MM.1S (cell line): ENCODE measurements at regions not wholly inside any gene's neighbourhood (a gene's known extent, or its start where the extent isn't known, plus 50 kb on each side); places are given as distances from the start of the nearest gene placed in this dataset.

Experiments
- DNase-seq: peaks from one replicate; pipeline ENCODE4 v3.0.0-alpha.2; 2015
- H2AFZ ChIP-seq: fragments of 300-600 bp; sonication (generic); 2 replicates; pipeline ENCODE4 v1.6.0; 2016; ENCODE audit warnings: antibody characterized with exemption, low read length
- H3F3A ChIP-seq: fragments of 300-600 bp; sonication (generic); 2 replicates; pipeline ENCODE4 v1.6.1; 2016; ENCODE audit warnings: mild to moderate bottlenecking, antibody characterized with exemption, low read length, moderate library complexity, mixed read lengths; ENCODE audit not compliant: insufficient read depth
- H3K27ac ChIP-seq: fragments of 300-600 bp; sonication (generic); 2 replicates; pipeline ENCODE4 v1.5.1; 2016; ENCODE audit warnings: mild to moderate bottlenecking, low read length
- H3K27me3 ChIP-seq: fragments of 300-600 bp; sonication (generic); replicated peaks from 2 replicates; pipeline ENCODE4 v1.6.0; 2016; ENCODE audit warnings: low read length; ENCODE audit not compliant: insufficient read depth
- H3K36me3 ChIP-seq: fragments of 300-600 bp; sonication (generic); replicated peaks from 2 replicates; pipeline ENCODE4 v1.6.1; 2016; ENCODE audit warnings: mild to moderate bottlenecking, low read length, mixed read lengths; ENCODE audit not compliant: insufficient read depth
- H3K4me1 ChIP-seq: fragments of 300-600 bp; sonication (generic); 2 replicates; pipeline ENCODE4 v1.6.1; 2016; ENCODE audit warnings: low read length, mixed read lengths
- H3K4me2 ChIP-seq: fragments of 300-600 bp; sonication (generic); 2 replicates; pipeline ENCODE4 v1.6.0; 2016; ENCODE audit warnings: low read depth, low read length
- H3K4me3 ChIP-seq: fragments of 300-600 bp; sonication (generic); 2 replicates; pipeline ENCODE4 v1.5.1; 2016; ENCODE audit warnings: low read length, mixed read lengths
- H3K79me2 ChIP-seq: fragments of 300-600 bp; sonication (generic); 2 replicates; pipeline ENCODE4 v1.6.1; 2016; ENCODE audit warnings: mixed run types, low read length, mixed read lengths
- H3K9ac ChIP-seq: fragments of 300-600 bp; sonication (generic); 2 replicates; pipeline ENCODE4 v1.6.1; 2016; ENCODE audit warnings: low read length, mixed read lengths
- H3K9me2 ChIP-seq: fragments of 300-600 bp; sonication (generic); replicated peaks from 2 replicates; pipeline ENCODE4 v1.6.1; 2016; ENCODE audit warnings: mild to moderate bottlenecking, low read length, mixed read lengths; ENCODE audit not compliant: insufficient read depth
- H3K9me3 ChIP-seq: fragments of 300-600 bp; sonication (generic); replicated peaks from 2 replicates; pipeline ENCODE4 v1.6.1; 2016; ENCODE audit warnings: mild to moderate bottlenecking, low read length, mixed read lengths; ENCODE audit not compliant: insufficient read depth
- H4K20me1 ChIP-seq: fragments of 300-600 bp; sonication (generic); 2 replicates; pipeline ENCODE4 v1.6.1; 2016; ENCODE audit warnings: mild to moderate bottlenecking, low read length, moderate library complexity, mixed read lengths; ENCODE audit not compliant: insufficient read depth
- EZH2 ChIP-seq: fragments of 300-600 bp; sonication (generic); optimal IDR thresholded peaks from 2 replicates; pipeline ENCODE3; 2017; ENCODE audit warnings: low read depth, mild to moderate bottlenecking, antibody characterized with exemption, low read length, mixed read lengths
- EZH2phosphoT487 ChIP-seq: fragments of 300-600 bp; sonication (generic); IDR thresholded peaks from 2 replicates; pipeline ENCODE4 v1.6.1; 2018; ENCODE audit warnings: antibody characterized with exemption, low read length
- TF ChIP-seq, protein P1 (sequence below): fragments of 300-600 bp; sonication (generic); IDR thresholded peaks from 2 replicates; pipeline ENCODE4 v1.5.1; 2016; ENCODE audit warnings: antibody characterized with exemption, low read length, mixed read lengths

DNA sequence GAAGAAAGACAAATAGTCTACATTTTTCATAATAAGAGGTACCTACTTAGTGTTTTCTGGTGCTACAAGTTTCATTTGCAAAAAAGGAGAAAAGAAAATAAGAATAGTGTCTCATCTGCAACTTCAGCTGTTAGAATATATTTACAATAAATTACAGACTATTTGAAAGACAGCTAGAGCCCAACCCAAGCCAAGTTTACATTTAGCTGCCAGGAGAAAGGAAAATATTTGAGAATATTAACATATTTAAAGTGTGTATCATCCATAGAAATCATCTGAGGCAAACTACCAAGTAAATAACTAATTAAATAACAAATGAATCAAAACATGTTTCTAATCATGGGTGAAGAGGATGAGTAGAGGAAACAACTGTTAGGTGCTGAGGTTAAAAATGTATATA, 209.2 kb upstream of the ZSWIM2 start:
- H3K9me2 ChIP-seq, result no peaks in the 10 kb centered on the region
- H3K36me3 ChIP-seq, result no peaks in the 10 kb centered on the region
- TF ChIP-seq EZH2 (no peak), EZH2phosphoT487 (no peak)
- TF ChIP-seq, protein P1, sequence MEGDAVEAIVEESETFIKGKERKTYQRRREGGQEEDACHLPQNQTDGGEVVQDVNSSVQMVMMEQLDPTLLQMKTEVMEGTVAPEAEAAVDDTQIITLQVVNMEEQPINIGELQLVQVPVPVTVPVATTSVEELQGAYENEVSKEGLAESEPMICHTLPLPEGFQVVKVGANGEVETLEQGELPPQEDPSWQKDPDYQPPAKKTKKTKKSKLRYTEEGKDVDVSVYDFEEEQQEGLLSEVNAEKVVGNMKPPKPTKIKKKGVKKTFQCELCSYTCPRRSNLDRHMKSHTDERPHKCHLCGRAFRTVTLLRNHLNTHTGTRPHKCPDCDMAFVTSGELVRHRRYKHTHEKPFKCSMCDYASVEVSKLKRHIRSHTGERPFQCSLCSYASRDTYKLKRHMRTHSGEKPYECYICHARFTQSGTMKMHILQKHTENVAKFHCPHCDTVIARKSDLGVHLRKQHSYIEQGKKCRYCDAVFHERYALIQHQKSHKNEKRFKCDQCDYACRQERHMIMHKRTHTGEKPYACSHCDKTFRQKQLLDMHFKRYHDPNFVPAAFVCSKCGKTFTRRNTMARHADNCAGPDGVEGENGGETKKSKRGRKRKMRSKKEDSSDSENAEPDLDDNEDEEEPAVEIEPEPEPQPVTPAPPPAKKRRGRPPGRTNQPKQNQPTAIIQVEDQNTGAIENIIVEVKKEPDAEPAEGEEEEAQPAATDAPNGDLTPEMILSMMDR, result no peak
- H3K4me2 ChIP-seq, result no peak overlapping the region
- DNase-seq, result no peak
- no peak overlapping the region for H3K27ac ChIP-seq
- H3K4me3 ChIP-seq, result no peak overlapping the region
- H3K9me3 ChIP-seq, result no peaks in the 10 kb centered on the region; the same call in 1 of the 2 replicates
- H3K79me2 ChIP-seq, result peaks cover 6% of the 10 kb centered on the region; the same call in 1 of the 2 replicates
- H3K4me1 ChIP-seq, result peaks cover 19% of the 10 kb centered on the region
- H3K9ac ChIP-seq, result no peak overlapping the region
- H2AFZ ChIP-seq, result no peak overlapping the region
- H3K27me3 ChIP-seq, result no peaks in the 10 kb centered on the region
- H3F3A ChIP-seq, result peaks cover 2% of the 10 kb centered on the region
- H4K20me1 ChIP-seq, result no peaks in the 10 kb centered on the region

DNA sequence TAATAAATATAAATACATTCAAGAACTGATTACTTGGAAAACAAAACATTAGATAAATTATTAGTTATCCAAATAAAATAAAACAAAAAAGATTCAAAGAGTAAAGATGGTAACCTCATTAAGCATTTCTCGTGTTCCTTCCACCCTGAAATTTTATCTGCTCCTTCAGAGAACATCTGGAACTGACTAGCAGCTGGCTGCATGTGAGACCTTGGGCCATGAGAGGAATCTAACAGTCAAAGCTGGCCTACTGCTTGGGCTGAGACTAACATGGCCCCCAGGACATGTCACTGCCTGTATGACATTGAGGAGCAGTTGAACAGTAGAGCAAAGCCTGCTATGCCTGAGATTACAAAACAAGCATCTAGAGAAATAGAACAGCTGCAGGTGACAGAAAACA, 208.5 kb upstream of the ZSWIM2 start:
- Histone ChIP-seq H3K79me2 (peaks cover 6% of the 10 kb centered on the region; the same call in 1 of the 2 replicates), H3K27ac (no peak overlapping the region), H3K4me2 (no peak overlapping the region), H3F3A (peaks cover 10% of the 10 kb centered on the region), H3K4me1 (peaks cover 27% of the 10 kb centered on the region), H3K9ac (no peak overlapping the region), H2AFZ (no peak overlapping the region), H3K9me2 (no peaks in the 10 kb centered on the region), H4K20me1 (no peaks in the 10 kb centered on the region), H3K4me3 (no peak overlapping the region), H3K9me3 (no peaks in the 10 kb centered on the region; the same call in 1 of the 2 replicates), H3K36me3 (no peaks in the 10 kb centered on the region), H3K27me3 (no peaks in the 10 kb centered on the region)
- no peak for DNase-seq
- TF ChIP-seq EZH2phosphoT487 (no peak), EZH2 (no peak)
- TF ChIP-seq, protein P1, result no peak

DNA sequence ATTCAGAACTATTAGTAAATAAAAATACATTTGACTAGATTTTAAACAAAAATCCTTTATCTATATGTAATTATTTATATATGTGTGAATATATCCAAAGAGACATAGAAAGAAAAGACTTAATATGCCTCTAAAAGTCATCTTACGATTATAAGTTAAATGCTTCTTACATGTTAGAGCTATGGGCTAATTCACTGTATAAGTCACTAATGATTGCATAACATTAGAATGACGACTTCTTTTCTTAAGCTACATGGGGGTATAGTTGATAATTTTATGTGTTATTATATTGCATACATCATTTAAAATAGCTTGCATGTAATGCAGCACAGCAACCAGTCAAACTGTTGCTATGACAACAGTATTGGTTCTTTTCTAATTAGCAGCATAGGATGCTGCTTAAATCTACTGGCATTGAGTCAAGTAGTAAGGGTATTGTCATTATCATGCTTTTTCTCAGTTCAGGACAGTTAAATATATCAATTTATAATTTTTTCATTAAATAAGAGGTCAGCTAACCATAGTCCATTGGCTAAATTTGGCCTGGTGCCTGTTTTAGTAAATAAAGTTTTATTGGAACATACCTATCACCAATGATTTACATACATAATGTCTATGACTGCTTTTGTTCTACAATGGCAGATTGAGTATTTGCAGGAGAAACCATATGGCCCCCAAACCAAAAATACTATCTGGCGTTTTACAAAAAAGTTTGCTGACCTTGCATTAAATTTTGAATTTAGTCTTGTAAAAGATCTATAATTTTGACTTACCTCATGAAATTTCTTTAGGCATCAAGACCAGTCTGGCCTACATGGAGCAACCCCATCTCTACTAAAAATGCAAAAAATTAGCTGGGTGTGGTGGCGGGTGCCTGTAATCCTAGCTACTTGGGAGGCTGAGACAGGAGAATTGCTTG, 207.7 kb upstream of the ZSWIM2 start:
- H3K4me2 ChIP-seq, result no peak overlapping the region
- H3K27me3 ChIP-seq, result no peaks in the 10 kb centered on the region
- H3F3A ChIP-seq, result peaks cover 17% of the 10 kb centered on the region
- no peak overlapping the region for H3K9ac ChIP-seq
- no peaks in the 10 kb centered on the region; the same call in 1 of the 2 replicates for H3K9me3 ChIP-seq
- H3K4me1 ChIP-seq, result peaks cover 31% of the 10 kb centered on the region
- DNase-seq, result no peak
- H3K36me3 ChIP-seq, result no peaks in the 10 kb centered on the region
- TF ChIP-seq, protein P1, result no peak
- TF ChIP-seq EZH2phosphoT487, result no peak
- no peak overlapping the region for H3K4me3 ChIP-seq
- no peak overlapping the region for H3K27ac ChIP-seq
- H3K79me2 ChIP-seq, result peaks cover 6% of the 10 kb centered on the region; the same call in 1 of the 2 replicates
- H3K9me2 ChIP-seq, result no peaks in the 10 kb centered on the region
- no peak overlapping the region for H2AFZ ChIP-seq
- H4K20me1 ChIP-seq, result no peaks in the 10 kb centered on the region
